Mucosa of stomach (tissue), 1 donor: ENCODE measurements at regions not wholly inside any gene's neighbourhood (a gene's known extent, or its start where the extent isn't known, plus 50 kb on each side); places are given as distances from the start of the nearest gene placed in this dataset.

Source experiments
- H3K27me3 ChIP-seq: one replicate; pipeline ENCODE4 v1.7.0; 2013; ENCODE audit warnings: mild to moderate bottlenecking, low read length; ENCODE audit not compliant: control insufficient read depth, insufficient read depth
- H3K36me3 ChIP-seq: one replicate; pipeline ENCODE4 v1.7.0; 2013; ENCODE audit warnings: low read length; ENCODE audit not compliant: control insufficient read depth, insufficient read depth
- H3K4me1 ChIP-seq: one replicate; pipeline ENCODE4 v1.7.0; 2013; ENCODE audit warnings: mild to moderate bottlenecking, low read length; ENCODE audit not compliant: control insufficient read depth, insufficient read depth
- H3K4me3 ChIP-seq: one replicate; pipeline ENCODE4 v1.7.0; 2013; ENCODE audit warnings: low read length
- H3K9ac ChIP-seq: one replicate; pipeline ENCODE4 v1.7.0; 2013; ENCODE audit warnings: mild to moderate bottlenecking, low read length, moderate library complexity
- H3K9me3 ChIP-seq: one replicate; pipeline ENCODE4 v1.7.0; 2013; ENCODE audit warnings: mild to moderate bottlenecking, low read length, moderate library complexity; ENCODE audit not compliant: control insufficient read depth
- donor health status: Pancreatic carcinoma.

DNA sequence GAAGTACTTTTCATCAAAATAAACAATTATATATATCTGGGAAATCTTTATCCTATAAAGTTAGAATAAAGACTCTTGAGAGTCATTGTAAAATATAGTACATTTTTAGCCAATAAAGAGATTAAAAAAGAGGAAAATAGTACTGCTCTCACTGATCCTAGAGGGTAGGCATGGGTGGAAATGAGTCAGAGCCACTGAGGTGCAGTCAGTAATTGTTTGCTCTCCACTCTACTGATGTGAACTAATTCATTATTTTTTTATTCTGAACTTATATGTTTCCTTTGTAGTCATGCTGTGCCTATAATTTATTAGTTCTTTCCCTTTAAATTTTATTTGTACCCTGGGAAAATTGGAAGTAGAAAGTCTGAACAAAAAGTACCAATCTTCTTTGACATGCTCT, 1359.4 kb upstream of the GJE1 start:
- Histone ChIP-seq H3K4me3 (no peak overlapping the region), H3K27me3 (no peaks in the 10 kb centered on the region), H3K9ac (no peak overlapping the region), H3K36me3 (no peaks in the 10 kb centered on the region), H3K4me1 (no peaks in the 10 kb centered on the region), H3K9me3 (no peaks in the 10 kb centered on the region)

DNA sequence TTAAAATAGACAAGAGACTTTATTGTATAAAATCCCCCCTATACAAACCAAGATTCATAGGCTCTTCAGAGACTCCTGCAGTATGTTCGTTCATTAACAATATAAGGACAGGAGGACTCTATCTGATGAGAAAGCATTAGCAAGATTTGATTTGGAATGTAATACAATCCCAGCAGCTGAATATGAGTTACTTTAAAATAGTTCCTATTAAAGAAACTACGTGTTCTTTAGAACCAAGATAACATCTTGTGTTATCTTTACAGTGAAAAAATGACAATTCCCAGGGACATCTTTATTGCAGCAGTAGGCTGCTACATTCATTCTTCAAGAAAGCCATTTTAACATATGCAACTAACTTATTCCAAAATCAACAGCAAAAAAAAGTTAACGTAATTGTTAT, 1360.1 kb upstream of the GJE1 start:
- no peaks in the 10 kb centered on the region for H3K4me1 ChIP-seq
- no peak overlapping the region for H3K4me3 ChIP-seq
- no peaks in the 10 kb centered on the region for H3K27me3 ChIP-seq
- no peaks in the 10 kb centered on the region for H3K9me3 ChIP-seq
- H3K9ac ChIP-seq = no peak overlapping the region
- no peaks in the 10 kb centered on the region for H3K36me3 ChIP-seq

DNA sequence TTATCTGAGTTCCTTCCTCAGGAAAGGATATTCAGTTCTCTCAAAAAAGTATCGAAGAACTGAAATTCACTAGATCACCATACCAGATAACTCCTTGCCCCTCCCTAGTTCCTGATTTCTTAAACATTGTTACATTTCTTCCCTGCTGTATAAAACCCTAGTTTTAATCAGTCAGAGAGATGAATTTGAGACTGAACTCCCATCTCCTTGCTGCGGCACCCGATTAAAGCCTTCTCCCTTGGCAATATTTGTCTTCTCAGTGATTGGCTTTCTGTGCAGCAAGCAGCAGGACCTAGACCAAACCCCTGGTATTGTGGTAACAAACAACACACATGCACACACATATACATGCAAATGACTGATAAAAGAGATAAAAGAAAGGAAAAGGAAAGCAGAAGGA, 1364.6 kb upstream of the GJE1 start:
- H3K9me3 ChIP-seq = no peaks in the 10 kb centered on the region
- H3K4me1 ChIP-seq = no peaks in the 10 kb centered on the region
- no peaks in the 10 kb centered on the region for H3K27me3 ChIP-seq
- no peak overlapping the region for H3K4me3 ChIP-seq
- H3K9ac ChIP-seq = no peak overlapping the region
- H3K36me3 ChIP-seq = no peaks in the 10 kb centered on the region

DNA sequence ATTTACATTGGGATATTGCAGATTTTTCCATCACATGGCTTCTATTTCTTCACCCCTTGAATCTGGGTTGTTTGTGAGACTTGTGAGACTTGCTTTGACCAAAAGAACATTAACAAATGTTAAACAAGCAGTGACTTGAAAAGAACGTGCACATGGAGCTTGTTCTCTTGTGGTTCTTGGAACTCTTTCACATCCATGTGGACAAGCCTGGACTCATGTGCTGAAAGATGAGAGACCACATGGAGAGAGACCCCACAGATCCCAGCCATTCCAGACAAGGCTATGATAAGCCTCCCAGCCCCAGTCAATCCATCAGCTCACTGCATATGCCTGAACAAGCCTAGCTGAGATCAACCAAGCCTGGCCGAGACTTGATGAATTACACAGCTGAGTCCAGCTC, 1365.7 kb upstream of the GJE1 start:
- Histone ChIP-seq H3K4me1 (no peaks in the 10 kb centered on the region), H3K9me3 (no peaks in the 10 kb centered on the region), H3K27me3 (no peaks in the 10 kb centered on the region), H3K4me3 (no peak overlapping the region), H3K9ac (no peak overlapping the region), H3K36me3 (no peaks in the 10 kb centered on the region)

DNA sequence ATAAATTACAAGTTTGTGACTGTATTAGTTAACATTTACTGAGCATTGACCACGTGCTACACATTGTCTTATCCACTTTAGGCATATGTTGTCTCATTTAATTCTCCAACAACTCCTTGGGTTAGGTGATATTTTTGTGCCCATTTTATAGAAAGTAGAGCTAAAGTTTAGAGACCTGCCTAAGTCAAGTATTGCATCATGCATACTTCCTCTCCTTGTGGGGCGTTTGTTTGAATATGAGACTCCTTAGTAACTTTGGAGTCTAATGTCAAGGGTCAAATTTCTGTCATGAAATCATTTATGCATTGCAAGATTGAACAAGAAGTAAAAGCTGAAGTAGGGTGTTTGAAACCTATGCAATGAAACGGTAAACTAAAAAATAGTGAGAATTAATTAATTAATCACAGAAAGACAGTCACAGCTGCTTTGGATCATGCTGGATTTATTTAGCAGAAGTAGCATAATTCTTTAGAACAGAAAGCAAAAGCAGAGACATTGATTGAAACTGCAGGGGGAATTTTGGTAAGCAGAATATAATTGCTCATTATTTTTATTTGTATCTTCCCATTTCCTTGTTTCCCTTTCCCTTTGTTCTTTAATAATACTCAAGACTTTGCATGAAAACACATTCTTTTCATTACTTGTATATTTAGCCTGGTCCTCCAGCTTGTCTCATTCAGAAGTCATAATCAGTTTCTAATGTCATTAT, 1374.4 kb upstream of the GJE1 start:
- H3K4me3 ChIP-seq = no peak overlapping the region
- no peaks in the 10 kb centered on the region for H3K9me3 ChIP-seq
- no peak overlapping the region for H3K9ac ChIP-seq
- H3K36me3 ChIP-seq = no peaks in the 10 kb centered on the region
- H3K27me3 ChIP-seq = no peaks in the 10 kb centered on the region
- H3K4me1 ChIP-seq = no peaks in the 10 kb centered on the region

DNA sequence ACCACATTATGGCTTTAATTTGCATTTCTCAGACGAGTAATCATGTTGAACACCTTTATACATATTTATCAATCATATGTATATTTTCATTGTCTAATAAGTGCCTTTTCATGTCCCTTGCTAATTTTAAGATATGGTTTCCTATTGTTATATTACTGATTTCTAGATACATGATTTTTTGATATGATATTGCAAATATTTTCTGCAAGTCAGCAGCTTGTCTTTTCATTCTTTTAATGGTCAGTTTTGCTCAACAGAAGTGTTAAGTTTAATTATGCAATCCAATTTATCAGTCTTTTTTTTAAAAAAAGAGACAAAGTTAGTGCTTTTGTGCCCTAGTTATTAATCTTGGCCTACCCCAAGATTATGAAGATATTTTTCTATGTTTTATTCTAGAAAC, 1377.8 kb upstream of the CITED2 start:
- H3K9me3 ChIP-seq = no peaks in the 10 kb centered on the region
- no peak overlapping the region for H3K9ac ChIP-seq
- H3K36me3 ChIP-seq = no peaks in the 10 kb centered on the region
- H3K4me3 ChIP-seq = no peak overlapping the region
- H3K4me1 ChIP-seq = no peaks in the 10 kb centered on the region
- H3K27me3 ChIP-seq = no peaks in the 10 kb centered on the region

DNA sequence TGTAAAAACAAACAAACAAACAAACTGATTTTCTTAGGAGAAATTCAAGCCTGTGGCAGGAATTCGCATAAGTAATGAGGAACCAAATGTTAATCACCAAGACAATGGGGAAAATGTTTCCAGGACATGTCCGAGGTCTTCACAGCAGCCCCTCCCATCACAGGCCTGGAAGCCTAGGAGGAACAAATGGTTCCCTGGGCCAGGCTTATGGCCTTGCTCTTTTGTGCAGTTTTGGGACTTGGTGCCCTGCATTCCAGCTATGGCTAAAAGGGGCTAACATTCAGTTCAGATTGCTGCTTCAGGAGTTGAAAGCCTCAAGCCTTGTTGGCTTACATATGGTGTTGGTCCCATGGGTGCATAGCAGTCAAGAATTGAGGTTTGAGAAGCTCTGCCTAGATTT, 1372.7 kb upstream of the CITED2 start:
- H3K36me3 ChIP-seq = no peaks in the 10 kb centered on the region
- H3K27me3 ChIP-seq = no peaks in the 10 kb centered on the region
- H3K4me3 ChIP-seq = no peak overlapping the region
- H3K9ac ChIP-seq = no peak overlapping the region
- H3K4me1 ChIP-seq = peaks cover 19% of the 10 kb centered on the region
- H3K9me3 ChIP-seq = no peaks in the 10 kb centered on the region

DNA sequence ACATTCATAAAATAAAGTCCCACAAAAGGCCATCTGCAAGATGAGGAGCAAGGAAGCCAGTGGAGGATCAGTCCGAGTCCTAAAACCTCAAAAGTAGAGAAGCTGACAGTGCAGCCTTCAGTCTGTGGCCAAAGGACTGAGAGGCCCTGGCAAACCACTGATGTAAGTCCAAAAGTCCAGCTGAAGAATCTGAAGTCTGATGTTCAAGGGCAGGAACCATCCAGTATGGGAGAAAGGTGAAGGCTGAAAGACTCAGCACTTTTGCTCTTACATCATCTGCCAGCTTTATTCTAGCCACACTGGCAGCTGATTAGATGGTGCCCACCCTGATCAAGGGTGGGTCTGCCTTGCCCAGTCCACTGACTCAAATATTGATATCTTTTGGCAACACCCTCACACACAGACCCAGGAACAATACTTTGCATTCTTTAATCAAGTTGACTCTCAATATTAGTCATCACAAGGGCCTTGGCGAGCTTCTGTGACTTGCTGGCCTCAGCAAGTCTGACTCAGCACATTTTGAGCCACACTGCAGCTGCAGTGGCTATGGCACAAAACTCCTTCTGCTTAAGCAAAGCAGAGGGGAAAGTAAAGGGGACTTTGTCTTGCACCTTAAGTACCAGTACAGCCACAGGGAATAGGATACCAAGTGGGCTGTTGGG, 1370.3 kb upstream of the CITED2 start:
- H3K27me3 ChIP-seq = no peaks in the 10 kb centered on the region
- H3K9me3 ChIP-seq = no peaks in the 10 kb centered on the region
- no peaks in the 10 kb centered on the region for H3K36me3 ChIP-seq
- no peak overlapping the region for H3K4me3 ChIP-seq
- no peak overlapping the region for H3K9ac ChIP-seq
- peaks cover 19% of the 10 kb centered on the region for H3K4me1 ChIP-seq

DNA sequence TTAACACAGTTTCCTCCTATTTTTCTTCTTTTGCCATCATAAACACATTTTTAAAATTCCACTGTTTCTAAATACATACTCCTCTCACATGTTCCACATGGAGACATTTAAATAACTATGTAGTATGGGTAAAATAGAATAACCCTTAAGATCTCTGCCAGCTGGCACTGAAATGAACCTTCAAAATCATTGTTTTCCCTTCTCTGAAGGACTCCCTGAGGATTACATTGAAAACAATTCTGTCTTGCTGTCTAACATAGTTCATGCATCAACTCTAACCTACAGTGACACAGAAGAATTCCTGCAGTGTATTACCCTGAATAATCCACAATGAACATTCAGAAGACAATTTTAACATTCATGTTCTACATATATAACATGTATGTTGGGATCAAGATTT, 1361.8 kb upstream of the CITED2 start:
- Histone ChIP-seq H3K4me3 (no peak overlapping the region), H3K9ac (no peak overlapping the region), H3K27me3 (no peaks in the 10 kb centered on the region), H3K36me3 (no peaks in the 10 kb centered on the region), H3K9me3 (no peaks in the 10 kb centered on the region), H3K4me1 (no peaks in the 10 kb centered on the region)

DNA sequence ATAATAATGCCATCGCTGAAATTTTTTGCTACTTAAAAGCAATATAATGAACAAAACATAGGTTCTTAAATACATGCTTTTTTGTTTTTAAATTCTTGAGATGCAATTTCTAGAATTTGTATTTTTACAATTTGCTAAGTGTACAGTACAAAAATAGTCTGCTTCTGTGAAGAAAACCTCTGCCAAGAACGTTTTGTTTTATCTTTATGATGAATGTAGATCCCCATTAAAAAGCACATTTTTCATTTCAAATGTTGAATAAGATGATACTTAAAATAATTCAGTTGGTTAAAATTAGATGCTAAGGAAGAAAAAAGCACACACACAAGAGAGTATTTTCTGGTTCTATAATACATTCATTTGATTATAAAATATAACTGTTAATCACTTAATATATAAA, 1358.5 kb upstream of the CITED2 start:
- H3K4me3 ChIP-seq = no peak overlapping the region
- no peaks in the 10 kb centered on the region for H3K27me3 ChIP-seq
- no peaks in the 10 kb centered on the region for H3K36me3 ChIP-seq
- H3K9me3 ChIP-seq = no peaks in the 10 kb centered on the region
- no peaks in the 10 kb centered on the region for H3K4me1 ChIP-seq
- H3K9ac ChIP-seq = no peak overlapping the region

DNA sequence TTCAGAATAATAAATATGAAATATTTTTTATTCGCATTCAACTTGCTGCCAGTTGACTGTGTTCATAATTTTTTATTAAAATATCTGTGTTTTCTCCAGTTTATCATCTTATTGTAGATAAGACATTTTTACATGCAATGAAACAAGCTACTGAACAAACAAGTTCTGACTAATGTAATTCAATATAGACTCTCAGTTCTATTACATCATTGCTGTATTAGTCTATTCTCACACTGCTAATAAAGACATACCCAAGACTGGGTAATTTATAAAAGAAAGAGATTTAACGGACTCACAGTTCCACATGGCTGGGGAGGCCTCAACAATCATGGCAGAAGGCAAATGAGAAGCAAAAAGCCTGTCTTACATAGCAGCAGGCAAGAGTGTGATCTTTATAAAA, 1357.7 kb upstream of the CITED2 start:
- Histone ChIP-seq H3K4me3 (no peak overlapping the region), H3K9ac (no peak overlapping the region), H3K27me3 (no peaks in the 10 kb centered on the region), H3K9me3 (no peaks in the 10 kb centered on the region), H3K36me3 (no peaks in the 10 kb centered on the region), H3K4me1 (no peaks in the 10 kb centered on the region)

DNA sequence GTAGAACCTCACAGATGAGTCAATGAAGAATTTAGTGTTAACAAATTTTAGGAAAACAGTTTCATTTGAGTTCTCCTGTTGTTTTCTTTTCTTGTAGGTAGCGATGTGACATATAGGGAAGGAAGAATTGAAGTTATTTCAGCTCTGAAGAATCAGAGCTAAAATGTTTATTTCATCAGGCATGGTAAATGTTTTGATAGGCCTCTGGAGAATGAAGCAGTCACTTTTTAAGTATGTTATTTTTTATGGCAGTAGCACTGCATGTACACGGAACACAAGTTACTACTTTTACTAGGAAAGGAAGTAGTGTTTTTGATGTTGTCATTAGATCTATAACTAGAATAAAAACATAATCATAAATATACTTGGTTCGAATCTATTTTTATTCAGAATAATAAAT, 1357.3 kb upstream of the CITED2 start:
- no peaks in the 10 kb centered on the region for H3K9me3 ChIP-seq
- H3K9ac ChIP-seq = no peak overlapping the region
- H3K27me3 ChIP-seq = no peaks in the 10 kb centered on the region
- no peaks in the 10 kb centered on the region for H3K4me1 ChIP-seq
- no peaks in the 10 kb centered on the region for H3K36me3 ChIP-seq
- H3K4me3 ChIP-seq = no peak overlapping the region
